Muscle of leg (tissue), 3 donors: ENCODE measurements at regions not wholly inside any gene's neighbourhood (a gene's known extent, or its start where the extent isn't known, plus 50 kb on each side); places are given as distances from the start of the nearest gene placed in this dataset.
"Not testable (repeated sequence)": the region's sequence is repeated elsewhere in the genome, so short reads cannot be mapped to it uniquely, and the experiment has no call there.

ENCODE experiments used
- DNase-seq: peaks from one replicate; pipeline ENCODE4 v3.0.0; 2013
- H3K27ac ChIP-seq: one replicate; pipeline ENCODE4 v1.5.1; 2013; ENCODE audit warnings: mild to moderate bottlenecking, low read length, control low read depth
- H3K27me3 ChIP-seq: one replicate; pipeline ENCODE4 v1.6.1; 2013; ENCODE audit warnings: low read length; ENCODE audit not compliant: control insufficient read depth, insufficient read depth
- H3K36me3 ChIP-seq: one replicate; pipeline ENCODE4 v1.6.1; 2013; ENCODE audit warnings: low read length; ENCODE audit not compliant: control insufficient read depth, insufficient read depth
- H3K4me1 ChIP-seq: one replicate; pipeline ENCODE4 v1.6.1; 2013; ENCODE audit warnings: low read length; ENCODE audit not compliant: control insufficient read depth, insufficient read depth
- H3K4me3 ChIP-seq: one replicate; pipeline ENCODE4 v1.5.1; 2013; ENCODE audit warnings: low read length, control low read depth
- H3K9me3 ChIP-seq: replicated peaks from 2 replicates; pipeline ENCODE4 v1.6.1; 2013; ENCODE audit warnings: low read depth, low read length; ENCODE audit not compliant: control insufficient read depth
- WGBS: methylation state at CpG from one replicate; pipeline ENCODE4 v1.1.5; 2013; ENCODE audit warnings: missing lambda C conversion rate; ENCODE audit not compliant: insufficient coverage; 5-methylcytosine and 5-hydroxymethylcytosine counted together

DNA sequence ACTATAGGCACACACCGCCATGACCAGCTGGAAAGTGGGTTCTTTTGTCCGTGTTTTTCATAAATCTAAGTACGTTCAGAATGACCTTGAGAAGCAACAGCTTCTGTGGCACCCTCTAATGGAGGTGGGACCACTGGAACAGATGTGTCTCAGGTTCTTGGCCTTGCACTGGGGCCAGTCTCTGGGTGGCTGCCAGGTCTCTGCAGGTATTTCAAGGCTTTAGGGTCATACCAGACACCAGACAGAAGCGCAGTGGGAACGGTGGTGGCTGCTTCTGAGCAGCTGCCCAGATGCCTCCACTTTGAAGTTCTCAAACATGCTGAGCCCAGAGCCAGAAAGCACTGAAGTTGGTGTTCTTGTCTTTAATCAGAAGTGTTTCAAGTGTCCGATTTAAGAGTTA is 75.0 kb upstream of the RBM19 start:
- DNase-seq: no peak
- Histone ChIP-seq H3K9me3 (no peaks in the 10 kb centered on the region), H3K27ac (no peak overlapping the region), H3K36me3 (no peaks in the 10 kb centered on the region), H3K4me1 (no peaks in the 10 kb centered on the region), H3K27me3 (peaks cover 24% of the 10 kb centered on the region), H3K4me3 (no peak overlapping the region)
- WGBS: 90% methylated on average over 3 of the region's 6 CpGs

DNA sequence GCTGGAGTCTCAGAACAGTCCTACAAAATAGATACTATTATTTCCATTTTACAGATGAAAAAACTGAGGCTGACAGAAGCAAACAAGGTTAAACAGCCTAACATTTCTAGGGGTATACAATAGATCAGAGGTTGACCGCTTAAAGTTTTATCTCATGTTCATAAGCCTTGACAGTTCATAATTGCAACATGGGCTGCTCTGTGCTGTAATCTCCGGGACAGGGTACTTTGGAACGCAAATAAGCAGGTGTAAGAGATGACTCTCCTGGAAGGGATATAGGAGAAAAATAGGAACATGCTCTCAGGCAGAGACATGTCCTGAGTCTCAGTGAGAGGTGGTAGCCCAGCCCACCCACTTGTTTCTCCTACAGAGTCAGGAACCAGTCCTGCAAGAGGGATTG is 72.8 kb upstream of the RBM19 start:
- no peak overlapping the region for H3K4me3 ChIP-seq
- H3K4me1 ChIP-seq: no peaks in the 10 kb centered on the region
- H3K27ac ChIP-seq: no peak overlapping the region
- no peaks in the 10 kb centered on the region for H3K9me3 ChIP-seq
- 96% methylated on average over 3 of the region's 3 CpGs for WGBS
- H3K36me3 ChIP-seq: no peaks in the 10 kb centered on the region
- no peak for DNase-seq
- H3K27me3 ChIP-seq: peaks cover 19% of the 10 kb centered on the region

GRCh38 chr12:114032801-114033200 is 66.7 kb upstream of the RBM19 start:
- 100% methylated on average over 1 of the region's 3 CpGs for WGBS
- no peaks in the 10 kb centered on the region for H3K36me3 ChIP-seq
- no peaks in the 10 kb centered on the region for H3K4me1 ChIP-seq
- no peaks in the 10 kb centered on the region for H3K9me3 ChIP-seq
- H3K4me3 ChIP-seq: no peak overlapping the region
- no peak overlapping the region for H3K27ac ChIP-seq
- no peak for DNase-seq
- peaks cover 11% of the 10 kb centered on the region for H3K27me3 ChIP-seq

DNA sequence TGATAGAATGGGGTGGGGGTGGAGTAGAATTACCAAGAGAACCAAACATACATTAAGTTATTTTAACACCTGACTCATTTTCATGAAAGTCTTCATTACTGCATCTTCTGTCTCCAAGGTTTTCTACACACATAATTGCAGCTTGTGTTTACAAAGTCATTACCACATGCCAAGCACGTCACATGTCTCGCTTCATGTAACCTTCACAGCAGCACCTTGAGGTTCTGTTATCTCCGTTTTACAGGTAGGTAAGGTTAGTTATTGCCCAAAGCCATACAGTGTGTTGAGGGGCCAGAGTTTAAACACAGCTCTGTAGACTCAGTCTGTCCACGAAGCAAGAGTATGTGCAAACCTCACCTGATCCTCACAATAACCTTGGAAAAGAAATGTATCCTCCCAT is 64.3 kb upstream of the RBM19 start:
- no peaks in the 10 kb centered on the region for H3K36me3 ChIP-seq
- no peak overlapping the region for H3K4me3 ChIP-seq
- DNase-seq: no peak
- H3K4me1 ChIP-seq: no peaks in the 10 kb centered on the region
- H3K9me3 ChIP-seq: peaks cover 4% of the 10 kb centered on the region
- H3K27ac ChIP-seq: no peak overlapping the region
- no CpG with 5 or more reads among the region's 4 CpGs for WGBS
- H3K27me3 ChIP-seq: peaks cover 2% of the 10 kb centered on the region

DNA sequence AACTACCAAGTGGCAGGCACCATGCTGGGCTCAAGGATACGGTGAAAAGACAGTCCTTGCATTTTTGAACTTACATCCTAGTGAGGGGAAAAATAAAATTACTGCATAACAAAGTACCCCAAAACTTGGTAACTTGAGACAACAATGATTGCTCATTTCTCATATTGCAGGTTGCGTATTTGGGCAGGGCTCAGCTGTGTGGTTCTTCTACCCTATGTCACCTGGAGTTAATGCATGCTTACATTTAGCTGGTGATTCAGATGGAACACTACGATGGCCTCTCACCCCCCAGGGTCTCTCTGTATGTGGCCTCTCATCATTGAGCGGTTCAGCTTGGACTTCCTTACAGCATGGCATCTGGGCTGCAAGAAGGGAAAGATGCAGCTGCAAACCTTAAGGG is 60.7 kb upstream of the RBM19 start:
- DNase-seq: no peak
- H3K9me3 ChIP-seq: peaks cover 4% of the 10 kb centered on the region
- no peak overlapping the region for H3K4me3 ChIP-seq
- H3K36me3 ChIP-seq: no peaks in the 10 kb centered on the region
- WGBS: 100% methylated on average over 1 of the region's 4 CpGs
- no peak overlapping the region for H3K27ac ChIP-seq
- no peaks in the 10 kb centered on the region for H3K4me1 ChIP-seq
- H3K27me3 ChIP-seq: peaks cover 2% of the 10 kb centered on the region

- peaks cover 4% of the 10 kb centered on the region for H3K9me3 ChIP-seq
- H3K27ac ChIP-seq: no peak overlapping the region
- peaks cover 2% of the 10 kb centered on the region for H3K27me3 ChIP-seq
- 33% methylated on average over 1 of the region's 3 CpGs for WGBS
- H3K4me1 ChIP-seq: no peaks in the 10 kb centered on the region
- no peak overlapping the region for H3K4me3 ChIP-seq
- no peaks in the 10 kb centered on the region for H3K36me3 ChIP-seq
- DNase-seq: no peak
These were observed 59.8 kb upstream of the RBM19 start for GRCh38 chr12:114025935-114026334.

DNA sequence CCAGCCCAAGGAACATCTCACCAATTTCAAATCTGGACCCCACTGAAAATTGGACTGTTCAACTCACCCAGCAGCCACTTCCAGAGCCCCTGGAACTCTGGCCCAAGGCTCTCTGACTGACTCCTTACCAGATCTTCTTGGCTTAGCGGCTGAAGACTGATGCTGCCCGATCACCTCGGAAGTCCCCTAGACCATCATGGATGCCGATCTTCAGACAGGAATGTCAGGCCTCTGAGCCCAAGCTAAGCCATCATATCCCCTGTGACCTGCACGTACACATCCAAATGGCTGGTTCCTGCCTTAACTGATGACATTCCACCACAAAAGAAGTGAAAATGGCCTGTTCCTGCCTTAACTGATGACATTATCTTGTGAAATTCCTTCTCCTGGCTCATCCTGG is 56.0 kb upstream of the RBM19 start:
- not testable (repeated sequence) for H3K27me3 ChIP-seq, H3K4me3 ChIP-seq, DNase-seq, H3K27ac ChIP-seq, H3K9me3 ChIP-seq, H3K36me3 ChIP-seq, H3K4me1 ChIP-seq
- WGBS: 100% methylated on average over 4 of the region's 5 CpGs

GRCh38 chr12:114018669-114019068 is 52.5 kb upstream of the RBM19 start:
- H3K4me1 ChIP-seq: no peaks in the 10 kb centered on the region
- WGBS: no CpG with 5 or more reads among the region's 1 CpG
- no peak overlapping the region for H3K27ac ChIP-seq
- no peak for DNase-seq
- no peaks in the 10 kb centered on the region for H3K36me3 ChIP-seq
- H3K4me3 ChIP-seq: no peak overlapping the region
- H3K27me3 ChIP-seq: peaks cover 6% of the 10 kb centered on the region
- no peaks in the 10 kb centered on the region for H3K9me3 ChIP-seq
